ENCODE measurements at regions not wholly inside any gene's neighbourhood (a gene's known extent, or its start where the extent isn't known, plus 50 kb on each side); places are given as distances from the start of the nearest gene placed in this dataset.
"Not testable (repeated sequence)": the region's sequence is repeated elsewhere in the genome, so short reads cannot be mapped to it uniquely, and the experiment has no call there.

- Histone ChIP-seq H3K27me3 (ENCODE audit: insufficient read depth, insufficient read length) (no peaks in the 10 kb centered on the region), H3K36me3 (ENCODE audit: insufficient read depth, insufficient read length, low read length) (no peaks in the 10 kb centered on the region), H3K4me1 (ENCODE audit: insufficient read depth, insufficient read length) (no peaks in the 10 kb centered on the region), H3K9ac (ENCODE audit: insufficient read length, low read depth) (no peak overlapping the region), H3K4me3 (ENCODE audit: insufficient read length, low read depth) (no peak overlapping the region), H3K9me3 (ENCODE audit: insufficient read depth, low read length) (no peaks in the 10 kb centered on the region)
- DNase-seq (ENCODE audit: low read depth, low spot score) = no peak
- TF ChIP-seq YY1 (IDR thresholded peaks at IDR 0.05; ENCODE audit: insufficient read depth, insufficient read length) (no peak), ZNF274 (IDR thresholded peaks at IDR 0.05; ENCODE audit: low read depth, low read length) (no peak), SUZ12 (IDR thresholded peaks at IDR 0.05; ENCODE audit: extremely low read depth, insufficient read depth, insufficient read length) (no peak)
These were observed 1292.9 kb downstream of the PCDH9 start for GRCh38 chr13:65937251-65937650.

DNA sequence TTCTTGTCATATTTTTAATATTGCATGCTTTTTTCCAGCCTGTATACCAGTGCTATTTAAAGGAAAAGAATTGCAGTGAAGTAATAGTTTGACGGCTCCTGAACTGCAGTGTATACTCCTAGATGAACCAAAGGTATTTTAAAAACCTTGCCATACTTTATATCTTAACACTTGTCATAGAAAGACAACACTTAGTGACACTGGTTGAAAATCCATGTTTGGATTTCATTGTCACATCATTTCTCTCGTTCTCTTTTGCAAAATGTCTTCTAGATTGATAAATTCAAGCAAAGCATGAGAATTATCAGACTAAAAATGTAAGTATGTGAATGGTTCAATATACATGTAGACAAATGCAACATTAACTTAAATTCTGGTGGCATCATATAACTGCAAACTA lies 1293.9 kb downstream of the PCDH9 start:
- H3K36me3 ChIP-seq (ENCODE audit: insufficient read depth, insufficient read length, low read length) = no peaks in the 10 kb centered on the region
- H3K9me3 ChIP-seq (ENCODE audit: insufficient read depth, low read length) = no peaks in the 10 kb centered on the region
- no peaks in the 10 kb centered on the region for H3K27me3 ChIP-seq (ENCODE audit: insufficient read depth, insufficient read length)
- DNase-seq (ENCODE audit: low read depth, low spot score) = no peak
- TF ChIP-seq YY1 (IDR thresholded peaks at IDR 0.05; ENCODE audit: insufficient read depth, insufficient read length) (no peak), ZNF274 (IDR thresholded peaks at IDR 0.05; ENCODE audit: low read depth, low read length) (no peak)
- no peak overlapping the region for H3K9ac ChIP-seq (ENCODE audit: insufficient read length, low read depth)
- no peak overlapping the region for H3K4me3 ChIP-seq (ENCODE audit: insufficient read length, low read depth)
- H3K4me1 ChIP-seq (ENCODE audit: insufficient read depth, insufficient read length) = no peaks in the 10 kb centered on the region

- Histone ChIP-seq H3K27me3 (ENCODE audit: insufficient read depth, insufficient read length) (no peaks in the 10 kb centered on the region), H3K4me1 (ENCODE audit: insufficient read depth, insufficient read length) (no peaks in the 10 kb centered on the region), H3K36me3 (ENCODE audit: insufficient read depth, insufficient read length, low read length) (no peaks in the 10 kb centered on the region), H3K9ac (ENCODE audit: insufficient read length, low read depth) (no peak overlapping the region), H3K9me3 (ENCODE audit: insufficient read depth, low read length) (no peaks in the 10 kb centered on the region), H3K4me3 (ENCODE audit: insufficient read length, low read depth) (no peak overlapping the region)
- TF ChIP-seq YY1 (IDR thresholded peaks at IDR 0.05; ENCODE audit: insufficient read depth, insufficient read length) = no peak
- no peak for TF ChIP-seq ZNF274 (IDR thresholded peaks at IDR 0.05; ENCODE audit: low read depth, low read length)
- TF ChIP-seq SUZ12 (IDR thresholded peaks at IDR 0.05; ENCODE audit: extremely low read depth, insufficient read depth, insufficient read length) = no peak
- DNase-seq (ENCODE audit: low read depth, low spot score) = no peak
These were observed 1297.4 kb downstream of the PCDH9 start for GRCh38 chr13:65932587-65933239.

DNA sequence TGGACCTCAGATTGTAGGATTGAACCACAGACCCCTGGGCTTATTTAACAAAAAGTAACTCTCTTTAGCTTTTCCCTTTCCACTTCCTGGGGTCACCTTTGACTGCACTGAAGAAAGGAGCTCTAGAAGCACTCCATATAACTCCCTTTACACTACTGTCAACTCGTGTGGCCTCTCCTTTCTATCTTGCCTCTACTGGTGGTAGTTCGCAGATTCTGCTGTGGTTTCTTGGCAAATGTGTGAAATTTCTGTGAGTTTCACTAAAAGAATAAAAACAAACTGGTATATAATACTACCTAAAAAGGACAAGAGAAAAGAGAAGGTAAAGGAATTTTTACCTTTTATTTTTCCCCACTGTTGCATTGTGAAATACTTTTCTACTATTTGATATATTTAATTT lies 1298.1 kb downstream of the PCDH9 start:
- Histone ChIP-seq H3K9me3 (ENCODE audit: insufficient read depth, low read length) (no peaks in the 10 kb centered on the region), H3K9ac (ENCODE audit: insufficient read length, low read depth) (no peak overlapping the region), H3K4me1 (ENCODE audit: insufficient read depth, insufficient read length) (no peaks in the 10 kb centered on the region), H3K4me3 (ENCODE audit: insufficient read length, low read depth) (no peak overlapping the region), H3K36me3 (ENCODE audit: insufficient read depth, insufficient read length, low read length) (no peaks in the 10 kb centered on the region), H3K27me3 (ENCODE audit: insufficient read depth, insufficient read length) (no peaks in the 10 kb centered on the region)
- no peak for DNase-seq (ENCODE audit: low read depth, low spot score)
- TF ChIP-seq ZNF274 (IDR thresholded peaks at IDR 0.05; ENCODE audit: low read depth, low read length) (no peak), SUZ12 (IDR thresholded peaks at IDR 0.05; ENCODE audit: extremely low read depth, insufficient read depth, insufficient read length) (no peak), YY1 (IDR thresholded peaks at IDR 0.05; ENCODE audit: insufficient read depth, insufficient read length) (no peak)

DNA sequence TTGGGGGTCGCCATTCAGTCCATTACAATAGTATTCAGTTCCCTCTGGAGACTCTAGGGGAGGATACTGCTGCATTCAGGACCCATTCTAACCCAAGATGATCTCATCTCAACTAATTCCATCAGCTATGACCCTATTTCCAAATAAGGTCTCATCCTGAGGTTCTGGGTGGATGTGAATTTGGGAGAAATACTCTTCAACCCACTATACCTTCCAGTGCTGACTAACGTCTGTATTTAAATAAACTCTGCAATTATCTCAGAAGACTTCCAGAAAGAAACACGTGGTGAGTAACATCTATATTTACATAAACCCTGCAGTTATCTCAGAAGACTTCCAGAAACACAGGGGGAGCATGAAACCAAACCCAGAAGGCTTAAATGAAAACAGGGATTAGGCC lies 1300.7 kb downstream of the PCDH9 start:
- no peak for DNase-seq (ENCODE audit: low read depth, low spot score)
- no peaks in the 10 kb centered on the region for H3K27me3 ChIP-seq (ENCODE audit: insufficient read depth, insufficient read length)

GRCh38 chr13:65926750-65927171 lies 1303.4 kb downstream of the PCDH9 start:
- no peak for TF ChIP-seq SUZ12 (IDR thresholded peaks at IDR 0.05; ENCODE audit: extremely low read depth, insufficient read depth, insufficient read length)
- DNase-seq (ENCODE audit: low read depth, low spot score) = peak; percentile 1

More for the DNA sequence above, 1300.7 kb downstream of the PCDH9 start:
- H3K9ac ChIP-seq (ENCODE audit: insufficient read length, low read depth) = no peak overlapping the region
- H3K4me1 ChIP-seq (ENCODE audit: insufficient read depth, insufficient read length) = no peaks in the 10 kb centered on the region
- TF ChIP-seq YY1 (IDR thresholded peaks at IDR 0.05; ENCODE audit: insufficient read depth, insufficient read length) (no peak), ZNF274 (IDR thresholded peaks at IDR 0.05; ENCODE audit: low read depth, low read length) (no peak), SUZ12 (IDR thresholded peaks at IDR 0.05; ENCODE audit: extremely low read depth, insufficient read depth, insufficient read length) (no peak)
- H3K9me3 ChIP-seq (ENCODE audit: insufficient read depth, low read length) = no peaks in the 10 kb centered on the region
- H3K36me3 ChIP-seq (ENCODE audit: insufficient read depth, insufficient read length, low read length) = no peaks in the 10 kb centered on the region
- no peak overlapping the region for H3K4me3 ChIP-seq (ENCODE audit: insufficient read length, low read depth)

DNA sequence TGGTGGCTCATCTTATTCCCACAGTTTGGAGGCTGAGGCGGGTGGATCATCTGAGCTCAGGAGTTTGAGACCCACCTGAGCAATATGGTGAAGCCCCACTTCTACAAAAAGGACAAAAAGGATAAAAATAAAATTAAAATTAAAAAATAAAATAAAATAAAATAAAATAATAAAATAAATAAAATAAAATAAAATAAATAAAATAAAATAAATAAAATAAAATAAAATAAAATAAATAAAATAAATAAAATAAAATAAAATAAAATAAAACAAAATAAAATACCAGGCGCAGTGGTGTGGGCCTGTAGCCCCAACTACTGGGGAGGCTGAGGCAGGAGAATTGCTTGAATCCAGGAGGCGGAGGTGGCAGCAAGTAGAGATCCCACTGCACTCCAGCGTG lies 1307.3 kb downstream of the PCDH9 start:
- not testable (repeated sequence) for H3K4me3 ChIP-seq (ENCODE audit: insufficient read length, low read depth); H3K36me3 ChIP-seq (ENCODE audit: insufficient read depth, insufficient read length, low read length); H3K4me1 ChIP-seq (ENCODE audit: insufficient read depth, insufficient read length); H3K9me3 ChIP-seq (ENCODE audit: insufficient read depth, low read length); H3K9ac ChIP-seq (ENCODE audit: insufficient read length, low read depth); H3K27me3 ChIP-seq (ENCODE audit: insufficient read depth, insufficient read length); DNase-seq (ENCODE audit: low read depth, low spot score)

More at GRCh38 chr13:65926750-65927171, 1303.4 kb downstream of the PCDH9 start:
- Histone ChIP-seq H3K36me3 (ENCODE audit: insufficient read depth, insufficient read length, low read length) (no peaks in the 10 kb centered on the region), H3K4me1 (ENCODE audit: insufficient read depth, insufficient read length) (no peaks in the 10 kb centered on the region), H3K4me3 (ENCODE audit: insufficient read length, low read depth) (no peak overlapping the region), H3K9ac (ENCODE audit: insufficient read length, low read depth) (no peak overlapping the region), H3K27me3 (ENCODE audit: insufficient read depth, insufficient read length) (no peaks in the 10 kb centered on the region), H3K9me3 (ENCODE audit: insufficient read depth, low read length) (no peaks in the 10 kb centered on the region)

GRCh38 chr13:65921933-65922332 lies 1308.2 kb downstream of the PCDH9 start:
- no peaks in the 10 kb centered on the region for H3K9me3 ChIP-seq (ENCODE audit: insufficient read depth, low read length)
- H3K9ac ChIP-seq (ENCODE audit: insufficient read length, low read depth) = no peak overlapping the region
- H3K27me3 ChIP-seq (ENCODE audit: insufficient read depth, insufficient read length) = no peaks in the 10 kb centered on the region
- no peak for TF ChIP-seq ZNF274 (IDR thresholded peaks at IDR 0.05; ENCODE audit: low read depth, low read length)
- TF ChIP-seq SUZ12 (IDR thresholded peaks at IDR 0.05; ENCODE audit: extremely low read depth, insufficient read depth, insufficient read length) = no peak
- TF ChIP-seq YY1 (IDR thresholded peaks at IDR 0.05; ENCODE audit: insufficient read depth, insufficient read length) = no peak
- no peak overlapping the region for H3K4me3 ChIP-seq (ENCODE audit: insufficient read length, low read depth)
- DNase-seq (ENCODE audit: low read depth, low spot score) = no peak
- H3K4me1 ChIP-seq (ENCODE audit: insufficient read depth, insufficient read length) = no peaks in the 10 kb centered on the region
- no peaks in the 10 kb centered on the region for H3K36me3 ChIP-seq (ENCODE audit: insufficient read depth, insufficient read length, low read length)
